Spleen (tissue), 11 donors: ENCODE measurements at regions not wholly inside any gene's neighbourhood (a gene's known extent, or its start where the extent isn't known, plus 50 kb on each side); places are given as distances from the start of the nearest gene placed in this dataset.
"Not testable (repeated sequence)": the region's sequence is repeated elsewhere in the genome, so short reads cannot be mapped to it uniquely, and the experiment has no call there.

Experiments
- DNase-seq: peaks from one replicate; pipeline ENCODE4 v3.0.0-alpha.2; 2020
- H3K27ac ChIP-seq, 8 donors: fragments of 200-600 bp; sonication (generic) in 7 of 8; 1 replicate in 4 of 8; 2 replicates in 4 of 8; pipeline versions ENCODE4 v1.5.0 to v1.8.0; 2016 to 2021; ENCODE audit warnings: inconsistent platforms in 4 of 8, mild to moderate bottlenecking in 4 of 8, moderate library complexity in 1 of 8
- H3K27me3 ChIP-seq, 7 donors: fragments of 200-600 bp; sonication (generic) in 6 of 7; replicated peaks in 1 of 7; 1 replicate in 4 of 7; 2 replicates in 3 of 7; pipeline versions ENCODE4 v1.5.0 to v1.8.0; 2016 to 2021; ENCODE audit warnings: inconsistent platforms in 3 of 7, mild to moderate bottlenecking in 1 of 7
- H3K36me3 ChIP-seq, 6 donors: fragments of 200-600 bp; sonication (generic) in 5 of 6; 1 replicate in 4 of 6; 2 replicates in 2 of 6; pipeline versions ENCODE4 v1.5.0 to v1.8.0; 2016 to 2021; ENCODE audit warnings: inconsistent platforms in 2 of 6
- H3K4me1 ChIP-seq, 6 donors: fragments of 200-600 bp; sonication (generic) in 5 of 6; 1 replicate in 3 of 6; 2 replicates in 3 of 6; pipeline versions ENCODE4 v1.5.0 to v1.8.0; 2016 to 2021; ENCODE audit warnings: inconsistent platforms in 3 of 6
- H3K4me3 ChIP-seq, 8 donors: fragments of 200-600 bp; sonication (generic) in 7 of 8; 1 replicate in 4 of 8; 2 replicates in 4 of 8; pipeline versions ENCODE4 v1.5.0 to v1.8.0; 2016 to 2021; ENCODE audit warnings: inconsistent platforms in 4 of 8, mild to moderate bottlenecking in 4 of 8, moderate library complexity in 2 of 8
- H3K9me3 ChIP-seq, 8 donors: fragments of 200-600 bp; sonication (generic) in 7 of 8; 1 replicate in 4 of 8; 2 replicates in 4 of 8; pipeline versions ENCODE4 v1.5.0 to v1.8.0; 2016 to 2021; ENCODE audit warnings: inconsistent platforms in 4 of 8
- POLR2A ChIP-seq, 3 donors: fragments of 450-650 bp; IDR thresholded peaks; one replicate each; pipeline ENCODE4 v1.5.1; 2017; ENCODE audit warnings: antibody characterized with exemption in 3 of 3, mild to moderate bottlenecking in 1 of 3
- POLR2AphosphoS5 ChIP-seq, 3 donors: sonication (generic); formaldehyde crosslinking; IDR thresholded peaks; one replicate each; pipeline ENCODE4 v1.5.1; 2017; ENCODE audit warnings: antibody characterized with exemption in 3 of 3
- WGBS, 5 donors: extraction: QIAGEN DNeasy Blood & Tissue Kit in 3 of 5; methylation state at CpG; one replicate each; pipeline versions ENCODE4 v1.1.5 to v1.1.7; 2013 to 2018; 5-methylcytosine and 5-hydroxymethylcytosine counted together
- intact Hi-C: fragments of 100-400 bp; cut with DNase I; formaldehyde crosslinking; loops from one replicate; pipeline ENCODE4 v1.15.0; 2023; ENCODE audit warnings: low total_unique reads
- TF ChIP-seq, protein P1 (sequence below), 11 experiments: fragments of 200-600 bp in 7 of 11; fragments of 450-650 bp in 4 of 11; sonication (generic) in 4 of 11; IDR thresholded peaks in 8 of 11; conservative IDR thresholded peaks in 3 of 11; 1 replicate in 7 of 11; 2 replicates in 4 of 11; pipeline versions ENCODE4 v1.4.0 to v1.8.0; 2016 to 2021; ENCODE audit warnings: antibody characterized with exemption in 11 of 11, inconsistent platforms in 4 of 11, mild to moderate bottlenecking in 1 of 11
- donor health status: healthy with polysubstance abuse.
- donor health status: DM: no; HTN: no; CAD: no; lungs with moderate emphysema.
- donor health status: DM: no; HTN: no; CAD: no.
- donor health status: Bipolar disorder and iron deficiency.
- donor health status: healthy.
- donor health status: DM: no; HTN: no; CAD: no.
- donor health status: DM: yes; HTN: yes; CAD: no.

DNA sequence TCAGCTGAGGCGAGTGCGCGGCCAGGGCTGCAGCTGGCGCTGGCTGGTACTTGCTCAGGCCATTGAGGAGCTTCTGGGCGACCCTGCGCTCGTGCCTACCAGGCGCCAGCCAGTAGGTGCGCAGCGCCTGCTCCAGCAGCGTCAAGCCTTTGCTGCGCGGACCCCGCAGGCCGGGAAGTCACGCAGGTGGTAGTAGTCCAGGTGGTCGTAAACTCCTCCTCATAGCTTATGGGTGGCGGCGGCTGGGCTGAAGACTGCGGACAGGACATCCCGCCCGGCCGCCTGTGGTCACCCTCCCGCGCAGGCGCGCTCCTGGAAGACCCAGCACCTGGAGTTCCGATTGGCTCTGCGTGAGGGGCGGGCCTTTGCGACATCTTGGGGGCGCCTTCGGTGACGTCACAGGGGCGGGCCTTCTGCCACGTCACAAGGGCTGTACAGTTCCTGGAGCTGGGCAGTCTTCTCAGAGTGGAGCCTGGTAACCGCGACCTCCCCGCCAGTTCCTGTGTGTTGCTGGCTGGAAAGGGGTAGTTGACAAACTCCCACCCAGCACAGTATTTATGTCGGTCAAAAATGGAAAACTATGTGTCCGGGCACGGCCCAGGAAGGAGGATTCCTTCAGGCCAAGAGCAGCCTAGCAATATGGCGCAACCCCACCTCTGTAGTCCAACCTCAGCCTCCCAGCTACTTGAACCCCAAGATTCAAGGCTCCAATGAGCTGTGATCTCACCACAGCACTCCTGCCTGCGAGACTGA, 102.2 kb upstream of the VKORC1L1 start:
- TF ChIP-seq, protein P1, sequence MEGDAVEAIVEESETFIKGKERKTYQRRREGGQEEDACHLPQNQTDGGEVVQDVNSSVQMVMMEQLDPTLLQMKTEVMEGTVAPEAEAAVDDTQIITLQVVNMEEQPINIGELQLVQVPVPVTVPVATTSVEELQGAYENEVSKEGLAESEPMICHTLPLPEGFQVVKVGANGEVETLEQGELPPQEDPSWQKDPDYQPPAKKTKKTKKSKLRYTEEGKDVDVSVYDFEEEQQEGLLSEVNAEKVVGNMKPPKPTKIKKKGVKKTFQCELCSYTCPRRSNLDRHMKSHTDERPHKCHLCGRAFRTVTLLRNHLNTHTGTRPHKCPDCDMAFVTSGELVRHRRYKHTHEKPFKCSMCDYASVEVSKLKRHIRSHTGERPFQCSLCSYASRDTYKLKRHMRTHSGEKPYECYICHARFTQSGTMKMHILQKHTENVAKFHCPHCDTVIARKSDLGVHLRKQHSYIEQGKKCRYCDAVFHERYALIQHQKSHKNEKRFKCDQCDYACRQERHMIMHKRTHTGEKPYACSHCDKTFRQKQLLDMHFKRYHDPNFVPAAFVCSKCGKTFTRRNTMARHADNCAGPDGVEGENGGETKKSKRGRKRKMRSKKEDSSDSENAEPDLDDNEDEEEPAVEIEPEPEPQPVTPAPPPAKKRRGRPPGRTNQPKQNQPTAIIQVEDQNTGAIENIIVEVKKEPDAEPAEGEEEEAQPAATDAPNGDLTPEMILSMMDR (IDR thresholded peaks at IDR 0.05 in 8 of 11, conservative IDR thresholded peaks at IDR 0.05 in 3 of 11): peak in 3 of 11 experiments; percentile 23 to 27 (median 23)
- peak in 1 of 3 donors; percentile 7 for TF ChIP-seq POLR2A (IDR thresholded peaks at IDR 0.05)
- TF ChIP-seq POLR2AphosphoS5 (IDR thresholded peaks at IDR 0.05): peak; percentile 87 to 92 (median 87)
- H3K27me3 ChIP-seq, H3K36me3 ChIP-seq, H3K9me3 ChIP-seq, intact Hi-C loops: not testable (repeated sequence)
- DNase-seq: peak; percentile 98
- Histone ChIP-seq H3K27ac (peak overlapping the region; percentile 82 to 93 (median 89)), H3K4me3 (peak overlapping the region; percentile 64 to 95 (median 84)), H3K4me1 (peaks cover 0 to 24% (median 9%) of the 10 kb centered on the region in 6 donors)
- 3 to 4% (median 4%) methylated on average over 25 to 44 of the region's 44 CpGs for WGBS, 5 donors

GRCh38 chr7:65771226-65771569, 101.7 kb upstream of the VKORC1L1 start:
- H3K27me3 ChIP-seq, intact Hi-C loops, H3K36me3 ChIP-seq, H3K9me3 ChIP-seq: not testable (repeated sequence)
- Histone ChIP-seq H3K4me1 (peaks cover 0 to 24% (median 9%) of the 10 kb centered on the region in 6 donors), H3K4me3 (peak overlapping the region in 7 of 8 donors; percentile 64 to 95 (median 83)), H3K27ac (peak overlapping the region; percentile 82 to 93 (median 89))
- DNase-seq: peak; percentile 81
- 94 to 97% (median 95%) methylated on average over 17 of the region's 17 CpGs for WGBS, 5 donors

DNA sequence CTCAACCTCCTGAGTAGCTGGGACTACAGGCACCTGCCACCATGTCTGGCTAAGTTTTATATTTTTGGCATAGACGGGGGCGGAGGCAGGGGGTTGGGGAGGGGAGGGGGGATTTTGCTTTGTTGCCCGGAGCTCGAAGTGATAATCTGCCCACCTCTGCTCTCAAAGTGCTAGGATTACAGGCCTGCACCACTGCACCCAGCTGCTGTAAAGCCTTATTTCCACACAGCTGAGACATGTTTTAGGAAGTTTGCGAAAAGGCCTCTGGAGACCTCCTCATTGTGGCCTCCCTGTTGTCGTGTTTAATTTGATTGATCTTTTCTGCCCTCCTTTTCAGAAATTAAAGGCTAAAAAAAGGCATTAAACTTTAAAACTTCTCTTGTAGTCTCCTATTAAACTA, 96.2 kb upstream of the VKORC1L1 start:
- intact Hi-C loops, H3K9me3 ChIP-seq, H3K27me3 ChIP-seq, H3K4me3 ChIP-seq, DNase-seq, H3K36me3 ChIP-seq, H3K4me1 ChIP-seq, H3K27ac ChIP-seq: not testable (repeated sequence)
- 70 to 85% (median 77%) methylated on average over 5 to 6 of the region's 6 CpGs for WGBS, 5 donors

GRCh38 chr7:65789943-65790342, 82.9 kb upstream of the VKORC1L1 start:
- H3K9me3 ChIP-seq, DNase-seq, H3K27me3 ChIP-seq, H3K27ac ChIP-seq, intact Hi-C loops, H3K4me3 ChIP-seq, H3K36me3 ChIP-seq, H3K4me1 ChIP-seq: not testable (repeated sequence)
- WGBS, 5 donors: 95 to 98% (median 96%) methylated on average over 5 of the region's 5 CpGs

GRCh38 chr7:65791788-65792187, 81.1 kb upstream of the VKORC1L1 start:
- H3K9me3 ChIP-seq, DNase-seq, intact Hi-C loops, H3K4me1 ChIP-seq, H3K27me3 ChIP-seq, H3K4me3 ChIP-seq, H3K27ac ChIP-seq, H3K36me3 ChIP-seq: not testable (repeated sequence)
- 49 to 100% (median 64%) methylated on average over 1 of the region's 1 CpG for WGBS, 5 donors

DNA sequence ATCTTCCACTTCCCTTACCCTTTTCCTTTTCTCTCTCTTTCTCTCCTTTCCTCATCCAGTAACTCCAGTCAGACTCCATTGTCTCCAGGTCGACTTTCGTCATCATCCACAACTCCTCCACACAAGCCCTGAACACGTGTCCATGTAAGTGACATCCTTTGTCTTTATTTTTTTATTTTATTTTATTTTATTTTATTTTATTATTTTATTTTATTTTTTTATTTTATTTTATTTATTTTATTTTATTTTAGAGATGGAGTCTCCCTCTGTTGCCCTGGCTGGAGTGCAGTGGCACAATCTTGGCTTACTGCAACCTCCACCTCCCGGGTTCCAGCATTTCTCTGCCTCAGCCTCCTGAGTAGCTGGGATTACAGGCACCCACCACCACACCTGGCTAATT, 80.1 kb upstream of the VKORC1L1 start:
- H3K9me3 ChIP-seq, intact Hi-C loops: not testable (repeated sequence)
- WGBS, 5 donors: 87 to 92% (median 91%) methylated on average over 4 of the region's 4 CpGs

DNA sequence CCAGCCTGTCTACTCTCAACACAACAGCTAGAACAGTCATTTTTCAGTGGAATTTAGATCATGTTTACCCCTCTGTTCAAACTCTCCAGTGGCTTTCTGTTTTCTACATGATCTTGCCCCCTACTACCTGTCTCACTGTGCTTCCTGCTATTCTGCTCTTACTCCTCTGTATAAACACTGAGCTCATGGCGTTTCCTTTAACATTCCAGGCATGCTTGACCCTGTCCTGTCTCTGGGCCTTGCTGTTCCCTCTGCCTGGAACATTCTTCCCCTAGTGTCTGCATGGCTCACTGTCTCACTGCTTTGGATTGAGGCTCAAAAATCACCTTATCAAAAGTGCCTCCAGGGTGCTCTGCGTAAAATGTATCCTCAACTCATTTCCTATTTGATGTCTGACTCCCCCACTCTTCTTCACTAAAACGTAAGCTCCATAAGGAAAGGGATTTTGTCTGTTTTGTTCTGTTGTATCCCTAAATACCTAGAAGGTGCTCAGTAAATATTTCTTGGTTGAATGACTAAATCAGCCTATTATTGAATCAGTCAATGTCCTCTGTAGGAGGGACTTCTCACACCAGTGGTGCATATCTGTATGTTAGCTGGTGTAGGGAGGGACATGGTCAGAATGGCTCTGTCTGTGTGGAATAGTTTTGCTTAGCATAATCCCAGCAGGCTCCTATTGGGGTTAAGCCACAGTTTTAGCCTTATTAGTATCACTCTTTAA, 78.0 kb upstream of the VKORC1L1 start:
- WGBS, 5 donors: 72 to 87% (median 77%) methylated on average over 3 of the region's 3 CpGs
- H3K27me3 ChIP-seq, H3K9me3 ChIP-seq, H3K4me1 ChIP-seq, H3K4me3 ChIP-seq, DNase-seq, intact Hi-C loops, H3K36me3 ChIP-seq, H3K27ac ChIP-seq: not testable (repeated sequence)

More for the DNA sequence above, 80.1 kb upstream of the VKORC1L1 start:
- not testable (repeated sequence) for H3K36me3 ChIP-seq, H3K27me3 ChIP-seq, H3K4me3 ChIP-seq, H3K27ac ChIP-seq, DNase-seq, H3K4me1 ChIP-seq

DNA sequence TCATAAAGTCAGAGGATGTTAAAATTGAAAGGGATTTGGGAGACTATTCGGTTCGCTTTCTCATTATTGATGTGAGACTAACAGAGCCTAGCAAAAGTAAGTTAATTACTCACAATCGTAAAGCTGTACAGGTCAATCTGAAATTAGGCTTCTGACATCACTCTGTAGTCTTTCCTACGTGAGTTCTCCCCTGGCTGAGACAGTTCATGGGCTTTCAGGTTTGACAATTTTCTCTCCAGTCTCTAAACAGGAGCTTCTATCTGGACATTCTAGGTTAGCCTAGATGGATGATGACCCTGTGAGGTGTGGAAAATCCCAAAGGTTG, 77.5 kb upstream of the VKORC1L1 start:
- H3K36me3 ChIP-seq, H3K4me1 ChIP-seq, H3K4me3 ChIP-seq, H3K27me3 ChIP-seq, H3K9me3 ChIP-seq, H3K27ac ChIP-seq, DNase-seq, intact Hi-C loops: not testable (repeated sequence)
- 74 to 93% (median 83%) methylated on average over 4 of the region's 4 CpGs for WGBS, 5 donors
